DND-41 (cell line): ENCODE measurements at regions not wholly inside any gene's neighbourhood (a gene's known extent, or its start where the extent isn't known, plus 50 kb on each side); places are given as distances from the start of the nearest gene placed in this dataset.

Experiments
- EZH2 ChIP-seq: IDR thresholded peaks from 3 replicates; pipeline ENCODE4 v1.6.1; 2012; ENCODE audit warnings: borderline replicate concordance, low read depth, mild to moderate bottlenecking, moderate library complexity, low read length, inconsistent platforms; ENCODE audit not compliant: severe bottlenecking
- TF ChIP-seq, protein P1 (sequence below): IDR thresholded peaks from 2 replicates; pipeline ENCODE4 v1.5.1; 2012; ENCODE audit warnings: borderline replicate concordance, low read length, moderate library complexity, mild to moderate bottlenecking; ENCODE audit not compliant: poor library complexity, severe bottlenecking; ENCODE audit errors: extremely low read depth

DNA sequence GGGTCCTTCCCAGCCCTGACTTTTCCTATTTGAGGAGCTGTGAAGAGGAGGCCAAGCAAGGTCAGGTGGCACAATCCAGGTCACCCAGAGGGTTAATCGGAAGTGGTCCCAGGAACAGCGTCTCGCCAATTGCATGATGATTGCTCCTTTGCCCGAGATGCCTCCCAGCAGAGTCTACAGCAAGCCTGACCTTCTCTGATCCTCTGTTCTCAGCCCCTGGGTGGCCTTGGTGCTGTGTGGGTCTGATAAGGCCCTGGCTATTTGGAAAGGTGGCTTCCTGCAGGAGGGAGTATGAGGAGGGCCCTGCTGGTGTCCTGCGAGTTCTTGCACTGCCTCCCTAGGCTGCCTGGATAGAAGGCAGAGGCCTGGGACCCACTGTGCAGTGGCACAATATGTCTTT is 116.2 kb downstream of the FOXD2 start:
- TF ChIP-seq, protein P1, sequence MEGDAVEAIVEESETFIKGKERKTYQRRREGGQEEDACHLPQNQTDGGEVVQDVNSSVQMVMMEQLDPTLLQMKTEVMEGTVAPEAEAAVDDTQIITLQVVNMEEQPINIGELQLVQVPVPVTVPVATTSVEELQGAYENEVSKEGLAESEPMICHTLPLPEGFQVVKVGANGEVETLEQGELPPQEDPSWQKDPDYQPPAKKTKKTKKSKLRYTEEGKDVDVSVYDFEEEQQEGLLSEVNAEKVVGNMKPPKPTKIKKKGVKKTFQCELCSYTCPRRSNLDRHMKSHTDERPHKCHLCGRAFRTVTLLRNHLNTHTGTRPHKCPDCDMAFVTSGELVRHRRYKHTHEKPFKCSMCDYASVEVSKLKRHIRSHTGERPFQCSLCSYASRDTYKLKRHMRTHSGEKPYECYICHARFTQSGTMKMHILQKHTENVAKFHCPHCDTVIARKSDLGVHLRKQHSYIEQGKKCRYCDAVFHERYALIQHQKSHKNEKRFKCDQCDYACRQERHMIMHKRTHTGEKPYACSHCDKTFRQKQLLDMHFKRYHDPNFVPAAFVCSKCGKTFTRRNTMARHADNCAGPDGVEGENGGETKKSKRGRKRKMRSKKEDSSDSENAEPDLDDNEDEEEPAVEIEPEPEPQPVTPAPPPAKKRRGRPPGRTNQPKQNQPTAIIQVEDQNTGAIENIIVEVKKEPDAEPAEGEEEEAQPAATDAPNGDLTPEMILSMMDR, result no peak
- no peak for TF ChIP-seq EZH2
